ENCODE measurements at regions not wholly inside any gene's neighbourhood (a gene's known extent, or its start where the extent isn't known, plus 50 kb on each side); places are given as distances from the start of the nearest gene placed in this dataset.

DNA sequence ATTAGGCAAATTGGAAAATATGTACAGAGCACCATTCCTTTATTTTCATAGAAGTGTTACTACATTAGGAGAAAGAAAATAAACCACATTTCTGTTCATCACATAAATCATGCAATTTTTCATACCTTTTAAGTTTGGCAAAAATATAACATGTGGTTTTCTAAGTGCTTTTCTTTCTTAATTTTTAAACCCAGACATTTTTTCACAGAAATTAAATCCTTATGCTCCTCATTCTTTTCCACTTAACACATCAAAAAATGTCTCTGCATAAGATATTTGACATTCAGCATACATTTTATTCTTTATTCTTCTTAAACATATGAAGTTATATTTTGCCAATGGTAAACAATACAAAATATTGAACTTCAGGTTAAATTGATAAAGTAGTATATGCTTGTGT lies 826.6 kb upstream of the SLIT2 start:
- TF ChIP-seq, protein P1, sequence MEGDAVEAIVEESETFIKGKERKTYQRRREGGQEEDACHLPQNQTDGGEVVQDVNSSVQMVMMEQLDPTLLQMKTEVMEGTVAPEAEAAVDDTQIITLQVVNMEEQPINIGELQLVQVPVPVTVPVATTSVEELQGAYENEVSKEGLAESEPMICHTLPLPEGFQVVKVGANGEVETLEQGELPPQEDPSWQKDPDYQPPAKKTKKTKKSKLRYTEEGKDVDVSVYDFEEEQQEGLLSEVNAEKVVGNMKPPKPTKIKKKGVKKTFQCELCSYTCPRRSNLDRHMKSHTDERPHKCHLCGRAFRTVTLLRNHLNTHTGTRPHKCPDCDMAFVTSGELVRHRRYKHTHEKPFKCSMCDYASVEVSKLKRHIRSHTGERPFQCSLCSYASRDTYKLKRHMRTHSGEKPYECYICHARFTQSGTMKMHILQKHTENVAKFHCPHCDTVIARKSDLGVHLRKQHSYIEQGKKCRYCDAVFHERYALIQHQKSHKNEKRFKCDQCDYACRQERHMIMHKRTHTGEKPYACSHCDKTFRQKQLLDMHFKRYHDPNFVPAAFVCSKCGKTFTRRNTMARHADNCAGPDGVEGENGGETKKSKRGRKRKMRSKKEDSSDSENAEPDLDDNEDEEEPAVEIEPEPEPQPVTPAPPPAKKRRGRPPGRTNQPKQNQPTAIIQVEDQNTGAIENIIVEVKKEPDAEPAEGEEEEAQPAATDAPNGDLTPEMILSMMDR (IDR thresholded peaks at IDR 0.05), result no peak
- no peak for TF ChIP-seq POLR2A (IDR thresholded peaks at IDR 0.05)
- no peak for TF ChIP-seq EP300 (IDR thresholded peaks at IDR 0.05)
